GM06990 (cell line): ENCODE measurements at regions not wholly inside any gene's neighbourhood (a gene's known extent, or its start where the extent isn't known, plus 50 kb on each side); places are given as distances from the start of the nearest gene placed in this dataset.

Source experiments
- DNase-seq: peaks from one replicate; pipeline ENCODE4 v3.0.0-alpha.2; 2011; ENCODE audit not compliant: insufficient read length; ENCODE audit errors: extremely low read depth
- H3K27me3 ChIP-seq: replicated peaks from 2 replicates; pipeline ENCODE4 v1.6.0; 2011; ENCODE audit warnings: low read length; ENCODE audit not compliant: control insufficient read depth, insufficient read depth
- H3K36me3 ChIP-seq: 2 replicates; pipeline ENCODE4 v1.5.1; 2011; ENCODE audit warnings: low read length; ENCODE audit not compliant: control insufficient read depth, insufficient read depth
- H3K4me3 ChIP-seq: replicated peaks from 2 replicates; pipeline ENCODE4 v1.5.1; 2011; ENCODE audit warnings: low read depth, mild to moderate bottlenecking, control low read depth, low read length
- TF ChIP-seq, protein P1 (sequence below): IDR thresholded peaks from 2 replicates; pipeline ENCODE4 v1.5.1; 2011; ENCODE audit warnings: low read length, control low read depth, mild to moderate bottlenecking, inconsistent platforms; ENCODE audit not compliant: insufficient read depth, poor library complexity, severe bottlenecking

DNA sequence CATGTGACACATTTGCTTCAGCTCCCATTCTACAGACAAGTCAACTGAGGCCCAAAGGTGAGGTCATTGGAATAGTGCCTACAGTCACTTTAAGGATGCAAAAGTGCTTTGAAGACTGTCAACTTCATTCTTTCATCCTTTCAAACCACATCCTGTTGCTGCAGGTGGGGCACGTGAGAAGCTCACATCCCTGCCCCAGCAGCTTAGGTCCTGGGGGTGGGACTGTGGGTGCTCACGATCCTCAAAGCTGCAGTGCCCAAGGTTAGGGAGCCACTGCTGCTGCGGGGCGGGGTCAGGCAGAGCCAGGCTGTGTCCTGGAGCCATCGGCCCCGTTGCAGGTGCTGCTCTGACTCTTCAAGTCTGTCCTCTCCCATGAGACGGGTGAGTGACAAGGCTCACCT lies 57.9 kb upstream of the IER5L start:
- Histone ChIP-seq H3K27me3 (no peaks in the 10 kb centered on the region), H3K36me3 (no peaks in the 10 kb centered on the region), H3K4me3 (no peak overlapping the region)
- DNase-seq, result peak; percentile 46
- TF ChIP-seq, protein P1, sequence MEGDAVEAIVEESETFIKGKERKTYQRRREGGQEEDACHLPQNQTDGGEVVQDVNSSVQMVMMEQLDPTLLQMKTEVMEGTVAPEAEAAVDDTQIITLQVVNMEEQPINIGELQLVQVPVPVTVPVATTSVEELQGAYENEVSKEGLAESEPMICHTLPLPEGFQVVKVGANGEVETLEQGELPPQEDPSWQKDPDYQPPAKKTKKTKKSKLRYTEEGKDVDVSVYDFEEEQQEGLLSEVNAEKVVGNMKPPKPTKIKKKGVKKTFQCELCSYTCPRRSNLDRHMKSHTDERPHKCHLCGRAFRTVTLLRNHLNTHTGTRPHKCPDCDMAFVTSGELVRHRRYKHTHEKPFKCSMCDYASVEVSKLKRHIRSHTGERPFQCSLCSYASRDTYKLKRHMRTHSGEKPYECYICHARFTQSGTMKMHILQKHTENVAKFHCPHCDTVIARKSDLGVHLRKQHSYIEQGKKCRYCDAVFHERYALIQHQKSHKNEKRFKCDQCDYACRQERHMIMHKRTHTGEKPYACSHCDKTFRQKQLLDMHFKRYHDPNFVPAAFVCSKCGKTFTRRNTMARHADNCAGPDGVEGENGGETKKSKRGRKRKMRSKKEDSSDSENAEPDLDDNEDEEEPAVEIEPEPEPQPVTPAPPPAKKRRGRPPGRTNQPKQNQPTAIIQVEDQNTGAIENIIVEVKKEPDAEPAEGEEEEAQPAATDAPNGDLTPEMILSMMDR, result no peak

DNA sequence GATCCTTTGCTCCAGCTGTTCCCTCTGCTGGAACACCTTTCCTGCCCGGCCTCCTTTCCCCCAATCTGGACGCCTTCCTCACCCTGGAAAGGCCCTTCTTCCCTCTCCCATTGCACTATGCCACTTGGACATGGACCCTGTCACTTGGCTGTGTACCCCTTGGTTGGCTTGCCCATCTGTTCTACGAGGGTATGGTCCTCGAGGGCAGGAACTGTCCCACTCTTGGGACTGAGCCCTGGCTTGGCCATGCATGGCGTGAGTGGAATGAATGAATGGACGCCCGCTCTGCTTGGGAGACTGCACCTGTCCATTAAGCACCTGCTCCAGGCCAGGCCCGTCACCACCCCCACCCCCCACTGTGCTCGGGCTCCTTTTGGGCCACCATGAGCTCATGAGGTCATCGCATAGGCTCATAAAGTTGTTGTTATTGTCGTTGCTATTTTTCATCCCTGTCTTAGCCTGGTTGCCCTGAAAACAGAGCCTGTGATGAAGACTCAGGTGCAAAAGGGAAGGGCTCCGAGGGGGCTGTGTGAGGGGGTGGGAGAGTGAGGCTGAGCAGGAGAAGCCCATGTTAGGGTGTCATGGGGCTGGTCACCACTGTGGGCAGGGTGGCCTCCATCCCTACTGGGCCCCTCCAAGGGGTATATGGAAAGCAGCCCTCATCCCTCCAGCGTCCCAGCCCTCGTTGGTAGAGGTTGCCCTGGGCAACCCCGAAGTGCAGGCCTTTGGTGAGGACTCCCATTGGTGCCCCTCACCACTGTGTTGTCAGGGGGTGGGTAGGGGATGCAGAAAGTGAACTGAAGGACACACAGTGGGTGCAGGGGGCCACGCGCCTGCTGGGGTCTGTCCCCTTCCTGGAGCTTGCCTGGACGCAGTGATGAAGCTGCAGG lies 57.2 kb upstream of the IER5L start:
- no peak for DNase-seq
- H3K27me3 ChIP-seq, result no peaks in the 10 kb centered on the region
- TF ChIP-seq, protein P1, result no peak
- H3K36me3 ChIP-seq, result no peaks in the 10 kb centered on the region
- no peak overlapping the region for H3K4me3 ChIP-seq

DNA sequence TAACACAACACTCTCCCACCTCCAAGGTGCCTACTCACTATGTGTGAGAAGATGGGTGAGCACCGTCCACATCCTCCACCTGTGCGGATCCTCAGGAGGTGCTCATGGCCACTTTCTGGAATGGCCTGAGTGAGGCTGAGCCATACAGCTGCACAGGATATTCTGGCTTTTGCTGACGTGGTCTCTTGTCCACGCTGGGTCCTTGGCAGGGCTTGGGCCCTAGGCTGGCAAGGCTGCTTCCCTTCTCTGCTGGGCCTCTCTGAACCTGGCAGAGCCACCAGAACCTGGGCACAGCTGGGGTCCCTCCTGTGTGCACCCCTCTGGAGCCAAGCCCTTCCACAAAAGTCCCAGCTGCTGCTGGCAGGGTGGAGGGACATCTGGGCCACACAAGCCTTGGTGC lies 56.4 kb upstream of the IER5L start:
- no peak for DNase-seq
- H3K27me3 ChIP-seq, result no peaks in the 10 kb centered on the region
- TF ChIP-seq, protein P1, result no peak
- H3K4me3 ChIP-seq, result no peak overlapping the region
- H3K36me3 ChIP-seq, result no peaks in the 10 kb centered on the region

DNA sequence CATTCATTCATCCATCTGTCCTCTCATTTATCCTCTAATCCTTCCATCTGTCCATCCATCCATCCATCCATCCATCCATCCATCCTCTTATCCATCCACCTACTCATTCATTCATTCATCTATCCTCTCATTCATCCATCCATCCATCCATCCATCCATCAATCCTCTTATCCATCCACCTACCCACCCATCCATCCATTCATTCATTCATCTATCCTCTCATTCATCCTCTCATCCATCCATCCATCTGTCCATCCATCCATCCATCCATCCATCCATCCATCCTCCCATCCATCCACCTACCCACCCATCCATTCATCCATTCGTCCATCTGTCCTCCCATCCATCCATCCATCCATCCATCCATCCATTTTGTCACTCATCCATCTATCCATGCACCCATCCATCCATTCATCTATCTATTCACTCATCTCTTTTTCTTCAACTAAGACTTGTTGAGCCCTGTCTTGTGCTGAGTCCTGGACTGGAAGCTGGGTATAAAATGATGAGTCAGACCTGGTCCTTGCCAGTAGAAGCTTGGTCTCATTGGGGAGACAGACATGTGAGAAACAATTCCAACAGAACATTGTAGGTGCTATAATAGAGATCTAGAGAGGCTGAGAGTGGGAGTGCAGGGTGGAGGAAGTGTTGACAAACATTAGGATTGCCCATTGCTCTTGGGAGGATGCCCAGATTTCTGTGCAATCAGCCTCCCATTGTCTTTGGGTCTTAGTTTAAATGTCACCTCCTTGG lies 55.0 kb upstream of the IER5L start:
- H3K4me3 ChIP-seq, result no peak overlapping the region
- TF ChIP-seq, protein P1, result no peak
- H3K27me3 ChIP-seq, result no peaks in the 10 kb centered on the region
- H3K36me3 ChIP-seq, result no peaks in the 10 kb centered on the region
- DNase-seq, result no peak

DNA sequence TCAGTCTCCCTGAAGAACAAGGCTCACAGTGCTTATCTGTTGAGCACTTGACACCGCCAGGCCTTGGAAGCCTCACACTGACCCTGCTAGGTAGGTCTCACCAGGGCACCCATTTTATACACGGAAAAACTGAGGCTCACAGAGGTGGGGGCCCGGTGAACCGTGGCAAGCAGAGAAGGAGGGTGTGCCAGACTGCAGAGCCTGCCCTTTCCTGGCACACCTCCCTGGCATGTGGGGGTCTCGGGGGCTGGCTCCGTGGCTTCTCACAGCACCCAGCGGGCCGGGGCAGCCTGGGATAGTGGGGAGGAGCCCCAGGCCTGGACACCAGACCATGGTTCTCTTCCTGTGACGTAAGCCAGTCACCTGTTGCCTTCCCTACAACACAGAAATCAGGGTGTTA lies 53.7 kb upstream of the IER5L start:
- Histone ChIP-seq H3K27me3 (no peaks in the 10 kb centered on the region; the same call in 1 of the 2 replicates), H3K4me3 (no peak overlapping the region), H3K36me3 (no peaks in the 10 kb centered on the region)
- TF ChIP-seq, protein P1, result no peak
- DNase-seq, result no peak
